Trophoblast cell (in vitro differentiated cells and primary cell): ENCODE measurements at regions not wholly inside any gene's neighbourhood (a gene's known extent, or its start where the extent isn't known, plus 50 kb on each side); places are given as distances from the start of the nearest gene placed in this dataset.

Source experiments
- DNase-seq, 2 donors: peaks; one replicate each; pipeline ENCODE4 v3.0.0-alpha.2; 2016
- H2AFZ ChIP-seq: 2 replicates; pipeline ENCODE4 v1.6.1; 2013; ENCODE audit warnings: low read length, moderate library complexity, mild to moderate bottlenecking; ENCODE audit not compliant: insufficient read depth, poor library complexity
- H2AK5ac ChIP-seq: 2 replicates; pipeline ENCODE4 v1.6.1; 2013; ENCODE audit warnings: mild to moderate bottlenecking, low read length
- H2BK120ac ChIP-seq: 2 replicates; pipeline ENCODE4 v1.6.1; 2013; ENCODE audit warnings: low read length, mild to moderate bottlenecking, moderate library complexity; ENCODE audit not compliant: insufficient read depth, poor library complexity
- H2BK12ac ChIP-seq: 2 replicates; pipeline ENCODE4 v1.6.1; 2013; ENCODE audit warnings: mild to moderate bottlenecking, low read length, moderate library complexity
- H2BK5ac ChIP-seq: 2 replicates; pipeline ENCODE4 v1.6.1; 2013; ENCODE audit warnings: low read length, low read depth, moderate library complexity, mild to moderate bottlenecking; ENCODE audit not compliant: poor library complexity
- H3K14ac ChIP-seq: 2 replicates; pipeline ENCODE4 v1.6.1; 2013; ENCODE audit warnings: mild to moderate bottlenecking, low read length
- H3K18ac ChIP-seq: 2 replicates; pipeline ENCODE4 v1.6.1; 2013; ENCODE audit warnings: mild to moderate bottlenecking, low read length
- H3K23ac ChIP-seq: 2 replicates; pipeline ENCODE4 v1.6.1; 2013; ENCODE audit warnings: low read length
- H3K27ac ChIP-seq: 2 replicates; pipeline ENCODE4 v1.5.1; 2013; ENCODE audit warnings: low read depth, mild to moderate bottlenecking, inconsistent platforms, low read length, moderate library complexity
- H3K27me3 ChIP-seq: 2 replicates; pipeline ENCODE4 v1.6.1; 2013; ENCODE audit warnings: inconsistent platforms, mild to moderate bottlenecking, low read length, moderate library complexity; ENCODE audit not compliant: insufficient read depth
- H3K36me3 ChIP-seq, 2 experiments: 1 replicate in 1 of 2; 2 replicates in 1 of 2; pipeline ENCODE4 v1.6.1; 2013; ENCODE audit warnings: low read length in 2 of 2, mild to moderate bottlenecking in 2 of 2, moderate library complexity in 1 of 2; ENCODE audit not compliant: insufficient read depth in 2 of 2, control insufficient read depth in 1 of 2
- H3K4ac ChIP-seq: 2 replicates; pipeline ENCODE4 v1.6.1; 2013; ENCODE audit warnings: low read depth, mild to moderate bottlenecking, low read length, moderate library complexity
- H3K4me1 ChIP-seq, 2 experiments: 1 replicate in 1 of 2; 2 replicates in 1 of 2; pipeline ENCODE4 v1.6.1; 2013; ENCODE audit warnings: low read length in 2 of 2, mild to moderate bottlenecking in 2 of 2, moderate library complexity in 1 of 2; ENCODE audit not compliant: insufficient read depth in 2 of 2, control insufficient read depth in 1 of 2
- H3K4me2 ChIP-seq: 2 replicates; pipeline ENCODE4 v1.6.1; 2013; ENCODE audit warnings: inconsistent platforms, mild to moderate bottlenecking, low read length, moderate library complexity
- H3K4me3 ChIP-seq: 2 replicates; pipeline ENCODE4 v1.5.1; 2013; ENCODE audit warnings: mild to moderate bottlenecking, low read depth, low read length, inconsistent platforms
- H3K79me1 ChIP-seq: one replicate; pipeline ENCODE4 v1.6.1; 2013; ENCODE audit warnings: low read length
- H3K79me2 ChIP-seq: 2 replicates; pipeline ENCODE4 v1.6.1; 2013; ENCODE audit warnings: low read length, mild to moderate bottlenecking; ENCODE audit not compliant: control insufficient read depth, insufficient read depth, poor library complexity
- H3K9ac ChIP-seq: 2 replicates; pipeline ENCODE4 v1.6.1; 2013; ENCODE audit warnings: mild to moderate bottlenecking, low read length
- H3K9me3 ChIP-seq: 2 replicates; pipeline ENCODE4 v1.6.1; 2013; ENCODE audit warnings: low read depth, mild to moderate bottlenecking, control low read depth, inconsistent platforms, low read length; ENCODE audit not compliant: insufficient read depth
- H4K12ac ChIP-seq: 2 replicates; pipeline ENCODE4 v1.6.1; 2013; ENCODE audit warnings: low read depth, mild to moderate bottlenecking, low read length, moderate library complexity
- H4K8ac ChIP-seq: 2 replicates; pipeline ENCODE4 v1.6.1; 2013; ENCODE audit warnings: low read depth, mild to moderate bottlenecking, low read length, moderate library complexity
- H4K91ac ChIP-seq: one replicate; pipeline ENCODE4 v1.6.1; 2013; ENCODE audit warnings: low read depth, mild to moderate bottlenecking, low read length, moderate library complexity
- WGBS: extraction: QIAGEN DNeasy Blood & Tissue Kit; methylation state at CpG from one replicate; pipeline ENCODE4 v1.1.7; 2013; ENCODE audit warnings: missing lambda C conversion rate; ENCODE audit not compliant: insufficient read length, insufficient coverage; ENCODE audit errors: extremely low coverage; 5-methylcytosine and 5-hydroxymethylcytosine counted together

DNA sequence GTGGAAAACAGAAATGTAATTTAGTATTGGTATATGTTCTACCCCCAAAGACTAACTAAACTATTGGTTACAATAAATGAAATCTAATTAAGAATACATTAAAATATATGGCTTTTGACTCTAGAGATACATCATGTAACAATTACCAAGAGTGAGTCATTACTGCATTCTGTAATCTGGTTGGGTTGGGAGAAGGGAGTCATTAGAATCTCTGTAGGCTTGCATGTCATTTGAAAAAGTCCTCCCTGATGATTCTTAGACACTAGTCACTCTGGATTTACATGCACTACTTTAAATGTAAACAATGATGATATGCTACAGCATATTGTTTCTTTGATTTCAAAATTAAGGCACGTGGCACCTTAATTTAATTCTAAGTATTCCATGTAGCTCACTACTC lies 293.4 kb upstream of the CHST9 start:
- Histone ChIP-seq H3K23ac (no peak overlapping the region), H3K14ac (no peak overlapping the region), H3K9ac (no peak overlapping the region), H3K18ac (no peak overlapping the region), H4K8ac (no peak overlapping the region), H3K4me3 (no peak overlapping the region), H3K79me2 (no peaks in the 10 kb centered on the region), H3K27me3 (no peaks in the 10 kb centered on the region), H2BK120ac (no peak overlapping the region), H2BK5ac (no peak overlapping the region), H2BK12ac (no peak overlapping the region), H2AK5ac (no peak overlapping the region), H3K36me3 (no peaks in the 10 kb centered on the region), H3K79me1 (no peaks in the 10 kb centered on the region), H3K9me3 (no peaks in the 10 kb centered on the region), H3K4me2 (no peak overlapping the region), H2AFZ (no peak overlapping the region), H3K4me1 (no peaks in the 10 kb centered on the region), H3K4ac (no peak overlapping the region), H4K12ac (no peak overlapping the region), H3K27ac (no peak overlapping the region), H4K91ac (no peak overlapping the region)
- DNase-seq: peak in 1 of 2 donors; percentile 4
- no CpG with 5 or more reads among the region's 1 CpG for WGBS

- H3K4me3 ChIP-seq: no peak overlapping the region
- H3K79me1 ChIP-seq: no peaks in the 10 kb centered on the region
- no peak overlapping the region for H3K14ac ChIP-seq
- no peak overlapping the region for H2AK5ac ChIP-seq
- H4K12ac ChIP-seq: no peak overlapping the region
- H3K4ac ChIP-seq: no peak overlapping the region
- H3K4me1 ChIP-seq: no peaks in the 10 kb centered on the region
- DNase-seq: peak in 1 of 2 donors; percentile 41
- no peak overlapping the region for H3K18ac ChIP-seq
- no peak overlapping the region for H2AFZ ChIP-seq
- no peak overlapping the region for H3K4me2 ChIP-seq
- no peak overlapping the region for H4K91ac ChIP-seq
- WGBS: 100% methylated on average over 1 of the region's 6 CpGs
- H3K79me2 ChIP-seq: no peaks in the 10 kb centered on the region
- no peaks in the 10 kb centered on the region for H3K27me3 ChIP-seq
- no peak overlapping the region for H2BK120ac ChIP-seq
- H2BK5ac ChIP-seq: no peak overlapping the region
- no peak overlapping the region for H2BK12ac ChIP-seq
- no peaks in the 10 kb centered on the region for H3K36me3 ChIP-seq
- H3K27ac ChIP-seq: no peak overlapping the region
- H3K23ac ChIP-seq: no peak overlapping the region
- no peak overlapping the region for H4K8ac ChIP-seq
- H3K9me3 ChIP-seq: no peaks in the 10 kb centered on the region
- H3K9ac ChIP-seq: no peak overlapping the region
Observed at GRCh38 chr18:27473318-27473717, 288.2 kb upstream of the CHST9 start.

- no peaks in the 10 kb centered on the region for H3K4me1 ChIP-seq
- no peak overlapping the region for H3K4me3 ChIP-seq
- H2AK5ac ChIP-seq: no peak overlapping the region
- no peak overlapping the region for H3K4me2 ChIP-seq
- no peak overlapping the region for H2BK120ac ChIP-seq
- no peaks in the 10 kb centered on the region for H3K9me3 ChIP-seq
- no peak overlapping the region for H2BK5ac ChIP-seq
- no peak for DNase-seq
- H3K9ac ChIP-seq: no peak overlapping the region
- H4K12ac ChIP-seq: no peak overlapping the region
- H3K36me3 ChIP-seq: no peaks in the 10 kb centered on the region
- H2AFZ ChIP-seq: no peak overlapping the region
- no peaks in the 10 kb centered on the region for H3K79me1 ChIP-seq
- H3K14ac ChIP-seq: no peak overlapping the region
- no peak overlapping the region for H2BK12ac ChIP-seq
- no peaks in the 10 kb centered on the region for H3K79me2 ChIP-seq
- H3K23ac ChIP-seq: no peak overlapping the region
- H3K27me3 ChIP-seq: no peaks in the 10 kb centered on the region
- H3K18ac ChIP-seq: no peak overlapping the region
- H4K8ac ChIP-seq: no peak overlapping the region
- no peak overlapping the region for H4K91ac ChIP-seq
- H3K27ac ChIP-seq: no peak overlapping the region
- no peak overlapping the region for H3K4ac ChIP-seq
Observed at GRCh38 chr18:27467073-27467472, 282.0 kb upstream of the CHST9 start.

DNA sequence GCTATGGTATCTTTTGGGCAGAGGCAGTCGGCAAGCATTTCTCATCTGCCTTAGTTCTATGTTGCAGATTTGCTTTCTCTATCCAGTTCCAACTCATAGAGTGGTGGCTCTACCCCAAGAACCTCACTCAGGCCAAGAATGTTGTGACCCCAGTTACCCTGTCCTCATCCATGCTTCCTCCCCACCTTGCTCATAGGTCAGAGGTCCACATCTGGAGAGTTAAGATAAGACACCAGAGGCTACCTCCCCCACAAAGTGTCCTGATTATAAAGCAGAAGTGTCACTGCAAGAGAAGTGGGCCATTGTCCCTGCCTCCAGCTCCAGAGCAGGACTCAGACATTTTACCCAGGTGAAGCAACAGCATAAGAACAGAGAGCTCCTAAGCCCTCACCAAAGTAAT lies 276.8 kb upstream of the CHST9 start:
- H3K23ac ChIP-seq: no peak overlapping the region
- no peak for DNase-seq
- H3K4me1 ChIP-seq: no peaks in the 10 kb centered on the region
- H3K4ac ChIP-seq: no peak overlapping the region
- H3K14ac ChIP-seq: no peak overlapping the region
- H2BK12ac ChIP-seq: no peak overlapping the region
- H3K9ac ChIP-seq: no peak overlapping the region
- no peak overlapping the region for H2BK120ac ChIP-seq
- H3K9me3 ChIP-seq: no peaks in the 10 kb centered on the region
- H3K27ac ChIP-seq: no peak overlapping the region
- H4K91ac ChIP-seq: no peak overlapping the region
- H4K12ac ChIP-seq: no peak overlapping the region
- H4K8ac ChIP-seq: no peak overlapping the region
- H3K4me3 ChIP-seq: no peak overlapping the region
- no peak overlapping the region for H2BK5ac ChIP-seq
- no peaks in the 10 kb centered on the region for H3K79me2 ChIP-seq
- no peaks in the 10 kb centered on the region for H3K27me3 ChIP-seq
- WGBS: no CpG with 5 or more reads among the region's 1 CpG
- H2AK5ac ChIP-seq: no peak overlapping the region
- H3K36me3 ChIP-seq: no peaks in the 10 kb centered on the region
- H3K4me2 ChIP-seq: no peak overlapping the region
- H3K18ac ChIP-seq: no peak overlapping the region
- no peak overlapping the region for H2AFZ ChIP-seq
- no peaks in the 10 kb centered on the region for H3K79me1 ChIP-seq
